Ishikawa (cell line): ENCODE measurements at regions not wholly inside any gene's neighbourhood (a gene's known extent, or its start where the extent isn't known, plus 50 kb on each side); places are given as distances from the start of the nearest gene placed in this dataset.

ENCODE experiments used
- CEBPB ChIP-seq: IDR thresholded peaks from 2 replicates; pipeline ENCODE4 v1.6.1; 2012
- EGR1 ChIP-seq: IDR thresholded peaks from 2 replicates; pipeline ENCODE4 v1.6.1; 2012
- EP300 ChIP-seq: IDR thresholded peaks from 2 replicates; pipeline ENCODE4 v1.6.1; 2012; ENCODE audit warnings: borderline replicate concordance
- FOXM1 ChIP-seq: IDR thresholded peaks from 2 replicates; pipeline ENCODE4 v1.6.1; 2012; ENCODE audit warnings: low read depth, borderline replicate concordance
- RAD21 ChIP-seq: IDR thresholded peaks from 2 replicates; pipeline ENCODE4 v1.6.1; 2012; ENCODE audit warnings: low read depth
- TAF1 ChIP-seq: IDR thresholded peaks from 2 replicates; pipeline ENCODE4 v1.6.1; 2012; ENCODE audit warnings: low read depth, mild to moderate bottlenecking
- TCF12 ChIP-seq: IDR thresholded peaks from 2 replicates; pipeline ENCODE4 v1.6.1; 2012; ENCODE audit warnings: low read depth
- TEAD4 ChIP-seq: IDR thresholded peaks from 2 replicates; pipeline ENCODE4 v1.6.1; 2012
- YY1 ChIP-seq: IDR thresholded peaks from 2 replicates; pipeline ENCODE4 v1.6.1; 2012; ENCODE audit warnings: low read depth
- TF ChIP-seq, protein P1 (sequence below): IDR thresholded peaks from 2 replicates; pipeline ENCODE4 v1.6.1; 2012
- TF ChIP-seq, protein P2 (sequence below): IDR thresholded peaks from 2 replicates; pipeline ENCODE4 v1.6.1; 2012; ENCODE audit warnings: low read depth, mild to moderate bottlenecking

DNA sequence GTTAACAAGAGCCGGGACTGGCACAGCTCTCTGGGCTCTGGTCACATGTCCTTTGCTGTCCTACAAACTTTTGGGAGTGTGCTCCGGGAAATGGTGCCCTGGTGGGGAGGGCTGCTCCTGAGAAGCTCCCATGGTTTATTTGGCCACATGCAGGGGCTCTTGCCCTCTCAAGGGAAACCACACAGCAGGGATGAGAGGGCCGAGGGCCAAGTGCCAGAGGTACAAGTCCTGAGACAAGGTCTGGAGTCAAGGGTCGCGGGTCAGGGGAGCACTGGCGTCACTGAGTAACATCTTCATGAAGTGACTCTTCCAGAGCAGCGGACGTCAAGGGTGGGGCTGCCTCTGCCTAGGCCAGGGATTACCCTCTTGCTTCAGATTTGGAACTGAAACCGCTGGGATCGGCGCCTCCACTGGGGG is 1160.6 kb downstream of the TBC1D22A start:
- TF ChIP-seq TAF1 (no peak), EP300 (no peak), FOXM1 (no peak), RAD21 (no peak), CEBPB (no peak), YY1 (no peak), EGR1 (no peak), TEAD4 (no peak), TCF12 (no peak)
- TF ChIP-seq, protein P1, sequence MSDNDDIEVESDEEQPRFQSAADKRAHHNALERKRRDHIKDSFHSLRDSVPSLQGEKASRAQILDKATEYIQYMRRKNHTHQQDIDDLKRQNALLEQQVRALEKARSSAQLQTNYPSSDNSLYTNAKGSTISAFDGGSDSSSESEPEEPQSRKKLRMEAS, result no peak
- TF ChIP-seq, protein P2, sequence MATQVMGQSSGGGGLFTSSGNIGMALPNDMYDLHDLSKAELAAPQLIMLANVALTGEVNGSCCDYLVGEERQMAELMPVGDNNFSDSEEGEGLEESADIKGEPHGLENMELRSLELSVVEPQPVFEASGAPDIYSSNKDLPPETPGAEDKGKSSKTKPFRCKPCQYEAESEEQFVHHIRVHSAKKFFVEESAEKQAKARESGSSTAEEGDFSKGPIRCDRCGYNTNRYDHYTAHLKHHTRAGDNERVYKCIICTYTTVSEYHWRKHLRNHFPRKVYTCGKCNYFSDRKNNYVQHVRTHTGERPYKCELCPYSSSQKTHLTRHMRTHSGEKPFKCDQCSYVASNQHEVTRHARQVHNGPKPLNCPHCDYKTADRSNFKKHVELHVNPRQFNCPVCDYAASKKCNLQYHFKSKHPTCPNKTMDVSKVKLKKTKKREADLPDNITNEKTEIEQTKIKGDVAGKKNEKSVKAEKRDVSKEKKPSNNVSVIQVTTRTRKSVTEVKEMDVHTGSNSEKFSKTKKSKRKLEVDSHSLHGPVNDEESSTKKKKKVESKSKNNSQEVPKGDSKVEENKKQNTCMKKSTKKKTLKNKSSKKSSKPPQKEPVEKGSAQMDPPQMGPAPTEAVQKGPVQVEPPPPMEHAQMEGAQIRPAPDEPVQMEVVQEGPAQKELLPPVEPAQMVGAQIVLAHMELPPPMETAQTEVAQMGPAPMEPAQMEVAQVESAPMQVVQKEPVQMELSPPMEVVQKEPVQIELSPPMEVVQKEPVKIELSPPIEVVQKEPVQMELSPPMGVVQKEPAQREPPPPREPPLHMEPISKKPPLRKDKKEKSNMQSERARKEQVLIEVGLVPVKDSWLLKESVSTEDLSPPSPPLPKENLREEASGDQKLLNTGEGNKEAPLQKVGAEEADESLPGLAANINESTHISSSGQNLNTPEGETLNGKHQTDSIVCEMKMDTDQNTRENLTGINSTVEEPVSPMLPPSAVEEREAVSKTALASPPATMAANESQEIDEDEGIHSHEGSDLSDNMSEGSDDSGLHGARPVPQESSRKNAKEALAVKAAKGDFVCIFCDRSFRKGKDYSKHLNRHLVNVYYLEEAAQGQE, result no peak
